ENCODE measurements at regions not wholly inside any gene's neighbourhood (a gene's known extent, or its start where the extent isn't known, plus 50 kb on each side); places are given as distances from the start of the nearest gene placed in this dataset.

DNA sequence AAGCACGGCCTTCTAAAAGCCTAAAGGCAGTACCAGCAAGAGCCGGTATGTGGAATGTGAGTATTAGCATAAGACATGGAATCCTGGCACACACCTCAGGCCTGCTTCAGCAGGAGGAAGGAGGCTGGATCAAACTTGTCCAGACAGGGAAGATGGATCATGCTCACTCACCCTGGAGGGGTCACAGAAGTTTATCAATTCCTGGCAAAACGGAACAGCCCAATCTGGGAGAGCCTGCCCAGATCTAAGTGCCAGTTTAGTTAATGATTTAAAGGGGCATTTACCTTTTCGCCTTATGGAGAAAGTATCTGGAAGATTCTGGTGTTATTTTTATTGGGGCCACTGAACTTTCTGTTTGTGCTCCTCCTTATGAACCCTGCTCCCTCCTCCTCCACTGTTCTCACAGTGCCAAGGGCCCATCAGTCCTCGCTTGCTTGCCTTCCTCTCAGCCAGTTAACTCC, 58.3 kb upstream of the NFE2L2 start:
- TF ChIP-seq, protein P1, sequence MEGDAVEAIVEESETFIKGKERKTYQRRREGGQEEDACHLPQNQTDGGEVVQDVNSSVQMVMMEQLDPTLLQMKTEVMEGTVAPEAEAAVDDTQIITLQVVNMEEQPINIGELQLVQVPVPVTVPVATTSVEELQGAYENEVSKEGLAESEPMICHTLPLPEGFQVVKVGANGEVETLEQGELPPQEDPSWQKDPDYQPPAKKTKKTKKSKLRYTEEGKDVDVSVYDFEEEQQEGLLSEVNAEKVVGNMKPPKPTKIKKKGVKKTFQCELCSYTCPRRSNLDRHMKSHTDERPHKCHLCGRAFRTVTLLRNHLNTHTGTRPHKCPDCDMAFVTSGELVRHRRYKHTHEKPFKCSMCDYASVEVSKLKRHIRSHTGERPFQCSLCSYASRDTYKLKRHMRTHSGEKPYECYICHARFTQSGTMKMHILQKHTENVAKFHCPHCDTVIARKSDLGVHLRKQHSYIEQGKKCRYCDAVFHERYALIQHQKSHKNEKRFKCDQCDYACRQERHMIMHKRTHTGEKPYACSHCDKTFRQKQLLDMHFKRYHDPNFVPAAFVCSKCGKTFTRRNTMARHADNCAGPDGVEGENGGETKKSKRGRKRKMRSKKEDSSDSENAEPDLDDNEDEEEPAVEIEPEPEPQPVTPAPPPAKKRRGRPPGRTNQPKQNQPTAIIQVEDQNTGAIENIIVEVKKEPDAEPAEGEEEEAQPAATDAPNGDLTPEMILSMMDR (IDR thresholded peaks at IDR 0.05): no peak
- ATAC-seq (ENCODE audit: low FRiP score) (peak; percentile 62), DNase-seq (ENCODE audit: low spot score) (no peak)

DNA sequence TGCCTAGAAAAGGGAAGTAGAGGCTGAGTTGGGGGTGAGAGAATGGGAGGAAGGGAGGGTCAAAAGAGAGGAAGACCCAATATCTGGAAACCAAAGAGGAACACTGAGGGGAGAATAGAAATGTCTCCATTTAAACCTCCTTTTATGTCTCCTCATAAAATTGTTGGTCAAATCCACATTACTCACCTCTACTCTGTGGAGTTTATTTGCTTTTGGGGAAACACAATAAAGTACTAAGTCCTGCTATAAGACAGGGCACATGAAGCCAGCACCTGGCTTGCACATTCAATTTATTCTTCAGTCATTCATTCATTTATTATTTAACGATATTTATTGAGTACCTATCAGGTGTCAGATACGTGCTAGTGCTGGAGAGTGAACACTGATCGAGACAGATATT, 60.3 kb upstream of the NFE2L2 start:
- ATAC-seq (ENCODE audit: low FRiP score) (no peak), DNase-seq (ENCODE audit: low spot score) (no peak)

DNA sequence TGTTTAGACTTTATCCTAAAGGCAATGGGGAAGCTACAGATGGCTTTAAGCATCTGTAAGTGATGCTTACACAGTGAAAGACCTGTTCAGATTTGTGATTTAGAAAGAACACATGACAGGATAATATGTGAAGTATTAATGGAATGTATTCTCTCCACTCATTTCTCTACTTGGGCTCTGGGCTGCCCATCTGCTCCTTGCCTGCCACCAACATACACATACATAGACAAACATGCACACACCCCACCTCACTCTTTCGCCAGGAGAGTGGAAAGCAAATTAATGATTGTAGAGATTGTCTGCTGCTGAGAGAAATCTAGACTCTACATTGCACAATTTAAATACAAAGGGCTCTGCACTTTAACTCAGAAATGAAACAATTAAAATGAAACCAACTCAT, 61.0 kb upstream of the NFE2L2 start:
- TF ChIP-seq, protein P1 (IDR thresholded peaks at IDR 0.05): no peak
- DNase-seq (ENCODE audit: low spot score) (no peak), ATAC-seq (ENCODE audit: low FRiP score) (peak; percentile 85)

More for the DNA sequence above, 60.3 kb upstream of the NFE2L2 start:
- TF ChIP-seq, protein P1 (IDR thresholded peaks at IDR 0.05): no peak

DNA sequence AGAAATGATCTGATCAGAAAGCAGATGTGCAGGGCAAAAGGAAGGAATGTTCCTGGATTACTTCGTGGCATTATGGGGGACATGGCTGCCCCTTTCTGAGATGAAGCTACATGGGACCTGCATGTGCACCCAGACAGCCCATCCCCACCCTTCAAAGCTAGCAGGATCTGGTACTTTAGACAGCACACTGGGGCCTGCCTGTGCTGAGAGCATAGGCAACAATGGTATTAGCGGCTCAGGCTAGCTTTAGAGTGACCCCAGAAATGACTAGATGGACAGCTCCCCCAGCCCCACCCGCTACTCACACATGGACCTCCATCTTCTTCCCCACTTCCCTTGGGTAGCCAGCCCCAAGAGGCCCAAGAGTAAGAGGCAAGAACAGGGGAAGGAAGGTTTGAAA, 61.5 kb upstream of the NFE2L2 start:
- TF ChIP-seq, protein P1 (IDR thresholded peaks at IDR 0.05): no peak
- no peak for ATAC-seq (ENCODE audit: low FRiP score)
- no peak for DNase-seq (ENCODE audit: low spot score)

DNA sequence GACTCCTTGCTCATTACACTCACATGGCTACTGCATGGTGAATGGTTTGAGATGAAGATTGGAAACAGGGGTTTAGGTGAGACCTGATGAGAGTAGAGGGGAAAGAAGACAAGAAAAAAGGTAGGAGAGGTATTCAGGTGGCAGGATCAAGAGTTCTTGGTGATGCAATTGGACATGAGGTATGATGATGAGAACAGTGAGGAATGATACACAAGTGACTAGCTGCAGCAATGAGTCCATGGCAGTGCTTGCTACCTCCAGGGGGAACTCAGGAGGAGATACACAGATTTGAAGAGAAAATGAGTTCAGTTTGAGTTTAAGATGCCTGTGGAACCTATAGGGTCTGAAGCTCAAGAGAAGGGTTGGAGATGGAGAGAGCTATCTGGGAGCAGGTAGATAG, 62.1 kb upstream of the NFE2L2 start:
- DNase-seq (ENCODE audit: low spot score) (no peak), ATAC-seq (ENCODE audit: low FRiP score) (no peak)
- TF ChIP-seq, protein P1 (IDR thresholded peaks at IDR 0.05): no peak

DNA sequence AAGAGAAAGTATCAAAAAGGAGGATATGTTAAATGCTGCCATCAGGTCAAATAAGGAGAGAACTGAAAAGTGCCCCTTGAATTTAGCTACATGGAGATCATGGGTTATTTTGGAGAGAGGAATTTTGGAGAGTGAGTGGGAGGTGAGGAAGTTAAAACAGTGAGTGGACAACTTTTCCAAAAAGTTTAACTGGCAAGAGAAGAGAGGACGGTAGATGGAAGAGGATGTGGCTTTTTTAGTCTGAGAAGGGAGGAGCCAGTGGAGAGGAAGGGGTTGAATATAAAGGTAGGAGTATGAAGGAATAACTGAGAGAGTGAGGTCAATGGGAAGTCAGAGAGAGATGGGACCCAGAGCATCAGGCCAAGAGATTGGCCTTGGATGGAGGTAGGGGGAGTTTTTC, 62.5 kb upstream of the NFE2L2 start:
- DNase-seq (ENCODE audit: low spot score) (no peak), ATAC-seq (ENCODE audit: low FRiP score) (no peak)
- TF ChIP-seq, protein P1 (IDR thresholded peaks at IDR 0.05): no peak

DNA sequence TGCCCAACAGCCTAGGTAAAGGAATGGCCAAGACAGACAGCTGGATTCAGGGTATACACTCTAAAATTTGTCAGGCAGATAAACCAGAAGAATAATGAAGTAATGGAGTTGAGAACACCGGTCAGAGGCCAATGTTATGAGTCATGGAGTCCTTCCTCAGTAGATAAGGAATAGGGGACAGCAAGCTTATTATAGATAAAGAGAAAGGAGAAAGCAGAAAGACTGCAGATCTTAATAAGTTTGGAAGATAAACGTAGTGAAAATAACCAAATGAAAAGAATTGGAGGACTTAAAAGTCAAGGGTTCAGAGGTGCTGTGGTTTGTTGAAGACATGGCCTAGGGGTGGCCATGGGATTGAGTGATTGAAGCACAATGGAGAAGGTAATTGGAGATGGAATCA, 63.5 kb upstream of the NFE2L2 start:
- no peak for DNase-seq (ENCODE audit: low spot score)
- TF ChIP-seq, protein P1 (IDR thresholded peaks at IDR 0.05): no peak

More for the DNA sequence above, 63.5 kb upstream of the NFE2L2 start:
- ATAC-seq (ENCODE audit: low FRiP score): no peak

All from omental fat pad (tissue), 3 donors.